ENCODE measurements at regions not wholly inside any gene's neighbourhood (a gene's known extent, or its start where the extent isn't known, plus 50 kb on each side); places are given as distances from the start of the nearest gene placed in this dataset.

- no peak for TF ChIP-seq CTCF (IDR thresholded peaks at IDR 0.05 in 8 of 11, conservative IDR thresholded peaks at IDR 0.05 in 3 of 11)
- TF ChIP-seq POLR2A (IDR thresholded peaks at IDR 0.05) = no peak
These were observed 79.7 kb downstream of the ZNF648 start for GRCh38 chr1:181981821-181982220.
